ENCODE measurements at regions not wholly inside any gene's neighbourhood (a gene's known extent, or its start where the extent isn't known, plus 50 kb on each side); places are given as distances from the start of the nearest gene placed in this dataset.

DNA sequence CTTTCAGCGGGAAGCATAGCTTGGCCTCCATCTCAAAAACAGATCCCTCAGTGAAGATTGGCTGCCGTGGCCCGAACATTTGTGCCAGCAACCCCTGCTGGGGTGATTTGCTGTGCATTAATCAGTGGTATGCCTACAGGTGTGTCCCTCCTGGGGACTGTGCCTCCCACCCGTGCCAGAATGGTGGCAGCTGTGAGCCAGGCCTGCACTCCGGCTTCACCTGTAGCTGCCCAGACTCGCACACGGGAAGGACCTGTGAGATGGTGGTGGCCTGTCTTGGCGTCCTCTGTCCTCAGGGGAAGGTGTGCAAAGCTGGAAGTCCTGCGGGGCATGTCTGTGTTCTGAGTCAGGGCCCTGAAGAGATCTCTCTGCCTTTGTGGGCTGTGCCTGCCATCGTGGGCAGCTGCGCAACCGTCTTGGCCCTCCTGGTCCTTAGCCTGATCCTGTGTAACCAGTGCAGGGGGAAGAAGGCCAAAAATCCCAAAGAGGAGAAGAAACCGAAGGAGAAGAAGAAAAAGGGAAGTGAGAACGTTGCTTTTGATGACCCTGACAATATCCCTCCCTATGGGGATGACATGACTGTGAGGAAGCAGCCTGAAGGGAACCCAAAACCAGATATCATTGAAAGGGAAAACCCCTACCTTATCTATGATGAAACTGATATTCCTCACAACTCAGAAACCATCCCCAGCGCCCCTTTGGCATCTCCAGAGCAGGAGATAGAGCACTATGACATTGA, 175.4 kb downstream of the FAT4 start:
- TF ChIP-seq EZH2phosphoT487 (IDR thresholded peaks at IDR 0.05; ENCODE audit: borderline replicate concordance, low read length), result no peak
- TF ChIP-seq, protein P1, sequence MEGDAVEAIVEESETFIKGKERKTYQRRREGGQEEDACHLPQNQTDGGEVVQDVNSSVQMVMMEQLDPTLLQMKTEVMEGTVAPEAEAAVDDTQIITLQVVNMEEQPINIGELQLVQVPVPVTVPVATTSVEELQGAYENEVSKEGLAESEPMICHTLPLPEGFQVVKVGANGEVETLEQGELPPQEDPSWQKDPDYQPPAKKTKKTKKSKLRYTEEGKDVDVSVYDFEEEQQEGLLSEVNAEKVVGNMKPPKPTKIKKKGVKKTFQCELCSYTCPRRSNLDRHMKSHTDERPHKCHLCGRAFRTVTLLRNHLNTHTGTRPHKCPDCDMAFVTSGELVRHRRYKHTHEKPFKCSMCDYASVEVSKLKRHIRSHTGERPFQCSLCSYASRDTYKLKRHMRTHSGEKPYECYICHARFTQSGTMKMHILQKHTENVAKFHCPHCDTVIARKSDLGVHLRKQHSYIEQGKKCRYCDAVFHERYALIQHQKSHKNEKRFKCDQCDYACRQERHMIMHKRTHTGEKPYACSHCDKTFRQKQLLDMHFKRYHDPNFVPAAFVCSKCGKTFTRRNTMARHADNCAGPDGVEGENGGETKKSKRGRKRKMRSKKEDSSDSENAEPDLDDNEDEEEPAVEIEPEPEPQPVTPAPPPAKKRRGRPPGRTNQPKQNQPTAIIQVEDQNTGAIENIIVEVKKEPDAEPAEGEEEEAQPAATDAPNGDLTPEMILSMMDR (IDR thresholded peaks at IDR 0.05; ENCODE audit: low read depth, low read length, poor library complexity, severe bottlenecking), result no peak
- no peak overlapping the region for H3K4me3 ChIP-seq (ENCODE audit: low read length)
- H3K36me3 ChIP-seq (ENCODE audit: control insufficient read depth, low read length), result no peaks in the 10 kb centered on the region
- no peaks in the 10 kb centered on the region for H3K27me3 ChIP-seq (ENCODE audit: control insufficient read depth, low read length)
- no peaks in the 10 kb centered on the region for H3K4me1 ChIP-seq (ENCODE audit: control insufficient read depth, low read length)
- no peaks in the 10 kb centered on the region for H3K79me2 ChIP-seq (ENCODE audit: control insufficient read depth, low read length)
- no peaks in the 10 kb centered on the region for H4K20me1 ChIP-seq (ENCODE audit: control insufficient read depth, insufficient read depth, low read depth, low read length)
- no peaks in the 10 kb centered on the region for H3K9me3 ChIP-seq (ENCODE audit: control insufficient read depth, insufficient read depth, low read length)
- no peaks in the 10 kb centered on the region for H3F3A ChIP-seq (ENCODE audit: control insufficient read depth, insufficient read depth)
- H3K4me2 ChIP-seq (ENCODE audit: low read length), result no peak overlapping the region
- no peak overlapping the region for H3K27ac ChIP-seq (ENCODE audit: low read depth, low read length)
- no peaks in the 10 kb centered on the region for H3K9me2 ChIP-seq (replicated peaks; ENCODE audit: control insufficient read depth, low read length)

DNA sequence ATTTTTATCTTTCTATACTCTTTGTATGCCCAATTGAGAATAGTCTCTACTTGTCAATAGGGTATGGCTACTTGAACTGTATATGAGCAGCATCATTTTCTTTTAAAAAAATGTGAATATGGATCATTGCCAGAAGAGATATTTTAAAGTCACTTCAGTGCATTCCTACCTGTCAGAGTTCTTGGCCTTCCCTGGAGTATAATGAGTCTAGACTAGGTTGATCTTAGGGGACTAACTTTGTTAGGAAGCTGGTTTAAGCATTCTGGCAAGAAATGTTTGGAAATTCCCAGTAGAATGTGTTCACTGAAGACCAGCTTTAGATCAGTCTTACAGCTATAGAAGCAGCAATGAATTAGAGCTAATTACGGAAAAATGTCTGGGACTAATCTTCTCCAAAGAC, 178.2 kb downstream of the FAT4 start:
- no peaks in the 10 kb centered on the region for H3F3A ChIP-seq (ENCODE audit: control insufficient read depth, insufficient read depth)
- H3K79me2 ChIP-seq (ENCODE audit: control insufficient read depth, low read length), result no peaks in the 10 kb centered on the region
- H3K36me3 ChIP-seq (ENCODE audit: control insufficient read depth, low read length), result no peaks in the 10 kb centered on the region
- H3K27me3 ChIP-seq (ENCODE audit: control insufficient read depth, low read length), result no peaks in the 10 kb centered on the region
- TF ChIP-seq, protein P1 (IDR thresholded peaks at IDR 0.05; ENCODE audit: low read depth, low read length, poor library complexity, severe bottlenecking), result no peak
- TF ChIP-seq EZH2phosphoT487 (IDR thresholded peaks at IDR 0.05; ENCODE audit: borderline replicate concordance, low read length), result no peak
- no peaks in the 10 kb centered on the region for H3K9me3 ChIP-seq (ENCODE audit: control insufficient read depth, insufficient read depth, low read length)
- no peaks in the 10 kb centered on the region for H3K4me1 ChIP-seq (ENCODE audit: control insufficient read depth, low read length)
- no peak overlapping the region for H3K4me2 ChIP-seq (ENCODE audit: low read length)
- no peaks in the 10 kb centered on the region for H4K20me1 ChIP-seq (ENCODE audit: control insufficient read depth, insufficient read depth, low read depth, low read length)
- no peaks in the 10 kb centered on the region for H3K9me2 ChIP-seq (replicated peaks; ENCODE audit: control insufficient read depth, low read length)
- no peak overlapping the region for H3K4me3 ChIP-seq (ENCODE audit: low read length)
- no peak overlapping the region for H3K27ac ChIP-seq (ENCODE audit: low read depth, low read length)

DNA sequence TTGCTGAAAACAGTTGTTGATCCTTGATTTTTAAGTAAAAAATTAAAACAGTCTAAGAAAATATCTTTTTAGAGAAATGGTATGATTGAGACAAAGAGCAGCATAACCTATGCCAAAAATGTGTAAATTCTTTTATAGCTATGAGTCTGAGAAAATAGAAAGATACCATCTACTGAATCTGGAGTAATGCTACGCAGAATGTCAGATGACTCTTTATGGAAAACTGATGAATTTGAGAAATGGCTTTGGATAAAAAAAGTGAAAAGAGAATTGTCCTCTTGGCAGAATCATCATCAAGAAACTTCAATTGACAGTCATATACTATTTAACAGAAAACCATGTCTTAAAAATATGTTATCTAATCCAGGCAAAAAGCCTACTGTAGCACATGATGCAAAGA, 183.1 kb downstream of the FAT4 start:
- no peaks in the 10 kb centered on the region for H3K9me3 ChIP-seq (ENCODE audit: control insufficient read depth, insufficient read depth, low read length)
- H3K4me2 ChIP-seq (ENCODE audit: low read length), result no peak overlapping the region
- no peak overlapping the region for H3K27ac ChIP-seq (ENCODE audit: low read depth, low read length)
- H3K4me3 ChIP-seq (ENCODE audit: low read length), result no peak overlapping the region
- H3K79me2 ChIP-seq (ENCODE audit: control insufficient read depth, low read length), result no peaks in the 10 kb centered on the region
- no peaks in the 10 kb centered on the region for H3K9me2 ChIP-seq (replicated peaks; ENCODE audit: control insufficient read depth, low read length)
- H3K36me3 ChIP-seq (ENCODE audit: control insufficient read depth, low read length), result no peaks in the 10 kb centered on the region
- H3K27me3 ChIP-seq (ENCODE audit: control insufficient read depth, low read length), result no peaks in the 10 kb centered on the region
- no peaks in the 10 kb centered on the region for H3F3A ChIP-seq (ENCODE audit: control insufficient read depth, insufficient read depth)
- H4K20me1 ChIP-seq (ENCODE audit: control insufficient read depth, insufficient read depth, low read depth, low read length), result no peaks in the 10 kb centered on the region
- no peaks in the 10 kb centered on the region for H3K4me1 ChIP-seq (ENCODE audit: control insufficient read depth, low read length)
- TF ChIP-seq EZH2phosphoT487 (IDR thresholded peaks at IDR 0.05; ENCODE audit: borderline replicate concordance, low read length), result no peak
- TF ChIP-seq, protein P1 (IDR thresholded peaks at IDR 0.05; ENCODE audit: low read depth, low read length, poor library complexity, severe bottlenecking), result no peak
